HG03565 (cell line): ENCODE measurements at regions not wholly inside any gene's neighbourhood (a gene's known extent, or its start where the extent isn't known, plus 50 kb on each side); places are given as distances from the start of the nearest gene placed in this dataset.
"Not testable (repeated sequence)": the region's sequence is repeated elsewhere in the genome, so short reads cannot be mapped to it uniquely, and the experiment has no call there.

Experiments
- ATAC-seq: cut with Tn5 transposase; IDR thresholded peaks from one replicate; pipeline ENCODE4 v1.9.1; 2021; ENCODE audit warnings: mild to moderate bottlenecking, moderate library complexity; ENCODE audit not compliant: unreplicated experiment

- no peak for ATAC-seq
Measured at GRCh38 chr4:164616961-164617360, 137.0 kb upstream of the SMIM31 start.

DNA sequence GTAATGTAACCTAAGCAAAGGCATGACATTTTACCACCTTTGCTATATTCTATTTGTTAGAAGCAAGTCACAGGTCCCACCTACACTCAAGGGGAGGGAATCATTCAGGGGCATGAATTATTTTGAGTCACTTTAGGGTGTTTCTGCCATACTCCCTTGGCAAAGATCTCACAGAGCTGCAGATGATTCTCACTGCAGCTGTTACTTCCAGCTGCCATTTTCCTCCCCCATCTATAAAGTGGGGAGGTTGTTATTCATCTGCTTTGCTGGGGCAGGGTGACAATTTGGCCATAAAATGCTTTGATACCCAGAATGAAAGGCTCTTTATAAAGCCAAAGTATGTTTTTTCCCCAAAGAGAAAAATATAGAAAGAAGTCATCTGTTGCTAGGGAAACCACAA, 136.5 kb upstream of the SMIM31 start:
- no peak for ATAC-seq

- ATAC-seq: no peak
Measured at GRCh38 chr4:164617911-164618310, 136.0 kb upstream of the SMIM31 start.

GRCh38 chr4:164621886-164622521, 131.9 kb upstream of the SMIM31 start:
- no peak for ATAC-seq

- ATAC-seq: no peak
Measured at GRCh38 chr4:164623099-164623498, 130.8 kb upstream of the SMIM31 start.

- ATAC-seq: no peak
Measured at GRCh38 chr4:164639001-164639400, 114.9 kb upstream of the SMIM31 start.

DNA sequence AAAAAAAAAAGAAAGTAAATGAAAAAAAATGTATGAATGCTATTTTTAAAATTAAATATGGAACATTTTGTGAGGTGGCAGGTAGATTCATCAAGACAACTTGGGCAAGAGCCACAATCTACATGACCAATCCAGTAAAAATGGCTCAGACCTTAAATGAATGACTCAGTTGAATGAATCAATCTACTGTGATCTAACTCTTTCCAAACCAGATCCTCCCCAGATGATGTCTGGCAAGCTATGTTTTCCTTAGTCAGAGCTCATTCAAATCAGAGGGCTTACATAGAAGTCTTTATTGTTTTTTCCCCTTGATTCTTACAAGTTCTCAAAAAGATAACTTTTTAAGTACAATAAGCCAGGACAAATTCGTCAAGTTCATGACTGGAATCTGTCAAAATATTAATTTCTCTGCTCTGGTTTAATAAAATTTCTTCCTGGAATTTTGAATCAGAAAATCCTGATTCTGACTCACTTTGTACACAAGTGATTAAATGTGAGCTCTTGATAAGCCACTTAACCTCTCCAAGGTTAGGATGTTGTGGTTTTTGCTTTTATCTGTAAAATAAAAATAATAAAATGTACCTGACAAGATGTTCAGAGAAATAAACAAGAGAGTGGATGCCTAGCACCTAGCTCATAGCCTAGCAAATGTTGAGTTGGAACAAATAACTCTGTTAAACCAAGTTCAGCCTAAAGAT, 105.6 kb upstream of the SMIM31 start:
- no peak for ATAC-seq

- ATAC-seq: no peak
Measured at GRCh38 chr4:164648849-164649212, 105.1 kb upstream of the SMIM31 start.

DNA sequence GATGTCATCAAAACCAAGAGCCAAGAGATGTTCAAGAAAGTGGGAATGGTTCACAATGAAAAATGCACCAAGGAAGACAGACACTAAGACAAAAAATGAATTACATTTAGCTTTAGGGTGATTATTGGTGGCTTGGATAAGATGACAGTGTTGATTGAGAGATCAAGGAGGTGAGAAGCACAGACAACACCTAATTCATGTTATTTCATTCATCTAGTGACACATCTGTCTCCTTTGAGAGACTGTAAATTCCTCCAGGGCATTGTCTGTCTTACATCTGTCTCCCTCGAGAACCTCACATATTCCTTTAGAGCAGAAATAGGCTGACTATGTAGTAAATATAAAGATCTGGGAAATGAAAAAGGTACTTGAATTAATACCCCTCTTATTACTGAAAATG, 94.2 kb upstream of the SMIM31 start:
- no peak for ATAC-seq

- ATAC-seq: not testable (repeated sequence)
Measured at GRCh38 chr4:164676152-164676551, 77.8 kb upstream of the SMIM31 start.

GRCh38 chr4:164683040-164683439, 70.9 kb upstream of the SMIM31 start:
- ATAC-seq: no peak

DNA sequence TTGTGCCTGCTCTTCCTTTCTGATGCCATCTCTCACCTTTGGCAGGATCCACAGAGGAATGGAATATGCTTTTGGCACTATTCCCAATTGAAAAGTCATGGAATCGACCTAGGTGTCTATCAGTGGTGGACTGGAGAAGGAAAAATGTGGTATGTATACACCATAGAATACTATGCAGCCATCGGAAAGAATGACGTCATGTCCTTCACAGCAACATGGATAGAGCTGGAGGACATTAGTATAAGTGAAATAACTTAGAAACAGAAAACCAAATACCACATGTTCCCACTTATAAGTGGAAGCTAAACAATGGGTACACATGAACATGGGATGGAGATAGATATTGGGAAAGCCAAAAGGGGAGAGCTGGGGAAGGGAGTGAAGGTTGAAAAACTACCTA, 58.3 kb upstream of the SMIM31 start:
- ATAC-seq: no peak

DNA sequence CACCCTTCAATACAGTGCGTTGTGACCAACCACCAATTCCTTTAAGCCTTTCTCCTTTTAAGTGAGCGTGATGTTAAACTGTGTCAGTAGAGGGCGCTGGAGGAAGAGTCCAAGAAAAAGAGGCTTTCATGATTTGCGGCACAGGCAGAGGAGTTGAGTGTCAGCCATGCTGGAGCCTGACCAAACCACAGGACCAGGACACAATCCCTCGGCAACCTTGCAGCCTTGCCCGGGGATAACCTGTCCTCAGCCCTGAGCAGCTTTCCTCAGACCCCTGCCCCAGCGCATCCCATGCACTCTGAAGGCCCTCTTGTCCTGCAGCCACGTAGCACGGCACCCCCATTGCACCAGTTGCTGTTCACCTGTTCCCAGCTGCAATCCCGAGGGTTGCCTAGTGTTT, 53.5 kb upstream of the SMIM31 start:
- ATAC-seq: no peak

- peak; percentile 93 for ATAC-seq
Measured at GRCh38 chr4:164701665-164702064, 52.3 kb upstream of the SMIM31 start.
